GM12878 (cell line): ENCODE measurements at regions not wholly inside any gene's neighbourhood (a gene's known extent, or its start where the extent isn't known, plus 50 kb on each side); places are given as distances from the start of the nearest gene placed in this dataset.

Experiments used
- ATAC-seq: fragments of 200-7000 bp; cut with Tn5 transposase; 3 replicates; pipeline ENCODE4 v1.9.1; 2020; ENCODE audit warnings: mild to moderate bottlenecking, moderate library complexity
- BruUV-seq: library from RNA; stranded (reverse); fragments of 400-500 nt; replicated peaks from 2 replicates; lab custom pipeline; 2021; lab: Mats Ljungman, UMichigan
- CTCF ChIA-PET: fragments of 300-600 bp; sonication (Branson Sonifier 250); formaldehyde crosslinking; extraction: SDS; loops from one replicate; lab custom pipeline; 2021; ENCODE audit warnings: inconsistent platforms; lab: Yijun Ruan, JAX
- POLR2A ChIA-PET: fragments of 350-600 bp; formaldehyde crosslinking; extraction: SDS; loops from one replicate; lab custom pipeline; 2021; ENCODE audit warnings: inconsistent platforms; lab: Charles Lee
- RAD21 ChIA-PET: fragments of 300-600 bp; sonication (Branson Sonifier 250); formaldehyde crosslinking; loops from one replicate; lab custom pipeline; 2023; ENCODE audit warnings: antibody characterized with exemption; ENCODE audit not compliant: unreplicated experiment; lab: Charles Lee
- SMC1A ChIA-PET: fragments of 300-600 bp; sonication (Branson Sonifier 250); formaldehyde crosslinking; loops from one replicate; lab custom pipeline; 2023; ENCODE audit not compliant: unreplicated experiment, uncharacterized antibody; lab: Charles Lee
- DNase-seq: peaks from one replicate; pipeline ENCODE4 v3.0.0-alpha.2; 2011; ENCODE audit warnings: low read depth, low spot score
- FAIRE-seq: peaks from 3 replicates; lab custom pipeline; 2011; peaks lifted over from hg19 to GRCh38; lab: Jason Lieb, UNC
- H2AFZ ChIP-seq: 2 replicates; pipeline ENCODE4 v1.6.0; 2011; ENCODE audit warnings: low read depth, low read length, control low read depth; ENCODE audit not compliant: control insufficient read depth
- H3K27ac ChIP-seq: 2 replicates; pipeline ENCODE4 v1.5.1; 2011; ENCODE audit warnings: control low read depth; ENCODE audit not compliant: control insufficient read depth, insufficient read depth
- H3K27me3 ChIP-seq, 2 experiments: replicated peaks in 1 of 2; 2 replicates each; pipeline versions ENCODE4 v1.6.0 to v1.6.1; 2011; ENCODE audit warnings: low read length in 1 of 2; ENCODE audit not compliant: control insufficient read depth in 2 of 2, insufficient read depth in 2 of 2
- H3K36me3 ChIP-seq, 2 experiments: 2 replicates each; pipeline ENCODE4 v1.5.1; 2011; ENCODE audit warnings: low read length in 1 of 2; ENCODE audit not compliant: control insufficient read depth in 2 of 2, insufficient read depth in 2 of 2
- H3K4me1 ChIP-seq: 2 replicates; pipeline ENCODE4 v1.6.1; 2011; ENCODE audit warnings: mild to moderate bottlenecking, low read length, moderate library complexity, mixed read lengths; ENCODE audit not compliant: control insufficient read depth, insufficient read depth
- H3K4me2 ChIP-seq: 2 replicates; pipeline ENCODE4 v1.6.0; 2011; ENCODE audit warnings: control low read depth; ENCODE audit not compliant: control insufficient read depth, insufficient read depth
- H3K4me3 ChIP-seq: fragments of 200-600 bp; sonication (generic); 2 replicates; pipeline ENCODE4 v1.5.1; 2016
- H3K79me2 ChIP-seq: 2 replicates; pipeline ENCODE4 v1.6.0; 2011; ENCODE audit warnings: low read length; ENCODE audit not compliant: control insufficient read depth, insufficient read depth
- H3K9ac ChIP-seq: 2 replicates; pipeline ENCODE4 v1.8.0; 2011; ENCODE audit warnings: low read length, control low read depth, mixed read lengths; ENCODE audit not compliant: control insufficient read depth, insufficient read depth
- H3K9me3 ChIP-seq: replicated peaks from 3 replicates; pipeline ENCODE4 v1.5.1; 2011; ENCODE audit warnings: mild to moderate bottlenecking, low read length; ENCODE audit not compliant: control insufficient read depth, insufficient read depth
- H4K20me1 ChIP-seq: 2 replicates; pipeline ENCODE4 v1.6.0; 2011; ENCODE audit not compliant: control insufficient read depth, insufficient read depth
- NRF1 ChIP-seq: conservative IDR thresholded peaks from 2 replicates; pipeline ENCODE4 v1.6.1; 2011; ENCODE audit warnings: mild to moderate bottlenecking, low read depth, low read length, improper control_type of control experiment
- RELB ChIP-seq: fragments of 450-650 bp; IDR thresholded peaks from 2 replicates; pipeline ENCODE4 v1.6.1; 2017; ENCODE audit warnings: low read depth, mild to moderate bottlenecking, moderate library complexity
- SIX5 ChIP-seq: IDR thresholded peaks from 2 replicates; pipeline ENCODE4 v1.6.1; 2011; ENCODE audit warnings: mild to moderate bottlenecking, low read depth, low read length, moderate library complexity; ENCODE audit not compliant: severe bottlenecking
- SUPT20H ChIP-seq: IDR thresholded peaks from 2 replicates; pipeline ENCODE4 v1.6.1; 2011; ENCODE audit warnings: low read depth, mild to moderate bottlenecking, low read length, moderate library complexity, borderline replicate concordance; ENCODE audit not compliant: control insufficient read depth
- TAF1 ChIP-seq: IDR thresholded peaks from 2 replicates; pipeline ENCODE4 v1.6.1; 2011; ENCODE audit warnings: mild to moderate bottlenecking, low read depth, low read length, borderline replicate concordance
- TARDBP ChIP-seq: IDR thresholded peaks from 2 replicates; pipeline ENCODE4 v1.6.1; 2016; ENCODE audit warnings: borderline replicate concordance
- TCF7 ChIP-seq: IDR thresholded peaks from 2 replicates; pipeline ENCODE4 v1.6.1; 2014; ENCODE audit warnings: antibody characterized with exemption, borderline replicate concordance
- WRNIP1 ChIP-seq: IDR thresholded peaks from 2 replicates; pipeline ENCODE4 v1.6.1; 2011; ENCODE audit warnings: low read depth, low read length, improper control_type of control experiment, borderline replicate concordance
- YY1 ChIP-seq: IDR thresholded peaks from 2 replicates; pipeline ENCODE4 v1.6.1; 2011; ENCODE audit warnings: low read depth, mild to moderate bottlenecking, low read length
- WGBS: methylation state at CpG from one replicate; pipeline ENCODE4 v1.1.6; 2016; ENCODE audit warnings: low lambda C conversion rate; ENCODE audit not compliant: insufficient replicate concordance, insufficient coverage; ENCODE audit errors: missing lambda C conversion rate; 5-methylcytosine and 5-hydroxymethylcytosine counted together
- in situ Hi-C: fragments of 300-500 bp; cut with MboI; formaldehyde crosslinking; loops from 9 replicates; pipeline ENCODE4 v1.14.3; 2018; ENCODE audit warnings: mixed read lengths
- intact Hi-C: fragments of 100-400 bp; cut with micrococcal nuclease; formaldehyde crosslinking; loops from one replicate; pipeline ENCODE4 v1.14.2; 2022; ENCODE audit not compliant: unreplicated experiment
- TF ChIP-seq, protein P1 (sequence below): IDR thresholded peaks from 2 replicates; pipeline ENCODE4 v1.6.1; 2012; ENCODE audit warnings: mild to moderate bottlenecking, low read depth, low read length

- intact Hi-C loops (no loop called here), in situ Hi-C loops (no loop called here)
- POLR2A ChIA-PET = no interaction called here
- peaks cover 0 to 2% of the 10 kb centered on the region in 2 experiments; a peak in 2 of 4 replicates for H3K27me3 ChIP-seq
- ATAC-seq (no peak), FAIRE-seq (no peak)
- H3K27ac ChIP-seq = no peak overlapping the region
- SMC1A ChIA-PET = no interaction called here
- CTCF ChIA-PET = no interaction called here
- WGBS = 46% methylated on average over 8 of the region's 8 CpGs
- H3K79me2 ChIP-seq = no peaks in the 10 kb centered on the region
- no peaks in the 10 kb centered on the region for H3K9me3 ChIP-seq
- no peak overlapping the region for H3K9ac ChIP-seq
- H4K20me1 ChIP-seq = no peaks in the 10 kb centered on the region
- no peak overlapping the region for H3K4me2 ChIP-seq
- TF ChIP-seq, protein P1, sequence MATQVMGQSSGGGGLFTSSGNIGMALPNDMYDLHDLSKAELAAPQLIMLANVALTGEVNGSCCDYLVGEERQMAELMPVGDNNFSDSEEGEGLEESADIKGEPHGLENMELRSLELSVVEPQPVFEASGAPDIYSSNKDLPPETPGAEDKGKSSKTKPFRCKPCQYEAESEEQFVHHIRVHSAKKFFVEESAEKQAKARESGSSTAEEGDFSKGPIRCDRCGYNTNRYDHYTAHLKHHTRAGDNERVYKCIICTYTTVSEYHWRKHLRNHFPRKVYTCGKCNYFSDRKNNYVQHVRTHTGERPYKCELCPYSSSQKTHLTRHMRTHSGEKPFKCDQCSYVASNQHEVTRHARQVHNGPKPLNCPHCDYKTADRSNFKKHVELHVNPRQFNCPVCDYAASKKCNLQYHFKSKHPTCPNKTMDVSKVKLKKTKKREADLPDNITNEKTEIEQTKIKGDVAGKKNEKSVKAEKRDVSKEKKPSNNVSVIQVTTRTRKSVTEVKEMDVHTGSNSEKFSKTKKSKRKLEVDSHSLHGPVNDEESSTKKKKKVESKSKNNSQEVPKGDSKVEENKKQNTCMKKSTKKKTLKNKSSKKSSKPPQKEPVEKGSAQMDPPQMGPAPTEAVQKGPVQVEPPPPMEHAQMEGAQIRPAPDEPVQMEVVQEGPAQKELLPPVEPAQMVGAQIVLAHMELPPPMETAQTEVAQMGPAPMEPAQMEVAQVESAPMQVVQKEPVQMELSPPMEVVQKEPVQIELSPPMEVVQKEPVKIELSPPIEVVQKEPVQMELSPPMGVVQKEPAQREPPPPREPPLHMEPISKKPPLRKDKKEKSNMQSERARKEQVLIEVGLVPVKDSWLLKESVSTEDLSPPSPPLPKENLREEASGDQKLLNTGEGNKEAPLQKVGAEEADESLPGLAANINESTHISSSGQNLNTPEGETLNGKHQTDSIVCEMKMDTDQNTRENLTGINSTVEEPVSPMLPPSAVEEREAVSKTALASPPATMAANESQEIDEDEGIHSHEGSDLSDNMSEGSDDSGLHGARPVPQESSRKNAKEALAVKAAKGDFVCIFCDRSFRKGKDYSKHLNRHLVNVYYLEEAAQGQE = no peak
- TF ChIP-seq TAF1 = no peak
- no peak for TF ChIP-seq NRF1
- no peak for TF ChIP-seq SUPT20H
- no peak for TF ChIP-seq SIX5
- no peak for TF ChIP-seq TCF7
- TF ChIP-seq RELB = no peak
- no peak for TF ChIP-seq WRNIP1
- no peak for TF ChIP-seq TARDBP
- no peak for TF ChIP-seq YY1
- TF ChIP-seq, all 136 proteins: peak for 0
- BruUV-seq = no TSS peak
- Histone ChIP-seq H3K36me3 (no peaks in the 10 kb centered on the region), H2AFZ (no peak overlapping the region), H3K4me1 (no peaks in the 10 kb centered on the region), H3K4me3 (no peak overlapping the region)
- no peak for DNase-seq
- RAD21 ChIA-PET = no interaction called here
These were observed 158.1 kb downstream of the TBXT start for GRCh38 chr6:166009385-166010031.
